HEK293T (cell line): ENCODE measurements at regions not wholly inside any gene's neighbourhood (a gene's known extent, or its start where the extent isn't known, plus 50 kb on each side); places are given as distances from the start of the nearest gene placed in this dataset.

ENCODE experiments used
- CTCF ChIA-PET: fragments of 350-600 bp; formaldehyde crosslinking; extraction: SDS; loops from one replicate; lab custom pipeline; 2021; ENCODE audit warnings: antibody characterized with exemption, inconsistent platforms; lab: Yijun Ruan, JAX
- POLR2A ChIA-PET: fragments of 350-600 bp; formaldehyde crosslinking; extraction: SDS; loops from one replicate; lab custom pipeline; 2020; ENCODE audit warnings: antibody characterized with exemption, inconsistent platforms; lab: Yijun Ruan, JAX
- DNase-seq: peaks from one replicate; pipeline ENCODE4 v3.0.0; 2012; ENCODE audit warnings: mixed read lengths; ENCODE audit errors: extremely low spot score
- ARNT ChIP-seq: fragments of 450-650 bp; IDR thresholded peaks from 2 replicates; pipeline ENCODE4 v1.6.1; 2017; ENCODE audit warnings: mild to moderate bottlenecking
- BHLHE40 ChIP-seq: fragments of 450-650 bp; IDR thresholded peaks from 2 replicates; pipeline ENCODE4 v1.6.1; 2016; ENCODE audit warnings: mild to moderate bottlenecking, moderate library complexity, borderline replicate concordance
- CTBP1 ChIP-seq: fragments of 450-650 bp; IDR thresholded peaks from 2 replicates; pipeline ENCODE4 v1.6.1; 2016; ENCODE audit warnings: borderline replicate concordance
- ELF4 ChIP-seq: fragments of 450-650 bp; IDR thresholded peaks from 2 replicates; pipeline ENCODE4 v1.6.1; 2017; ENCODE audit warnings: antibody characterized with exemption
- FOXA1 ChIP-seq: fragments of 450-650 bp; IDR thresholded peaks from 2 replicates; pipeline ENCODE4 v1.6.1; 2016; ENCODE audit warnings: mild to moderate bottlenecking
- FOXK2 ChIP-seq: fragments of 450-650 bp; IDR thresholded peaks from 2 replicates; pipeline ENCODE4 v1.6.1; 2016; ENCODE audit warnings: mild to moderate bottlenecking
- FOXM1 ChIP-seq: fragments of 450-650 bp; IDR thresholded peaks from 2 replicates; pipeline ENCODE4 v1.6.1; 2017; ENCODE audit warnings: mild to moderate bottlenecking, borderline replicate concordance
- HDGF ChIP-seq: fragments of 450-650 bp; IDR thresholded peaks from 2 replicates; pipeline ENCODE4 v1.6.1; 2017; ENCODE audit warnings: antibody characterized with exemption, borderline replicate concordance
- L3MBTL2 ChIP-seq: fragments of 450-650 bp; conservative IDR thresholded peaks from 2 replicates; pipeline ENCODE4 v1.6.1; 2016; ENCODE audit warnings: mild to moderate bottlenecking
- LEF1 ChIP-seq: fragments of 450-650 bp; IDR thresholded peaks from 2 replicates; pipeline ENCODE4 v1.6.1; 2017; ENCODE audit warnings: mild to moderate bottlenecking, borderline replicate concordance
- NFRKB ChIP-seq: fragments of 450-650 bp; IDR thresholded peaks from 2 replicates; pipeline ENCODE4 v1.6.1; 2016; ENCODE audit warnings: mild to moderate bottlenecking, moderate library complexity
- SP1 ChIP-seq: fragments of 450-650 bp; IDR thresholded peaks from 2 replicates; pipeline ENCODE4 v1.6.1; 2017
- SUZ12 ChIP-seq: fragments of 450-650 bp; IDR thresholded peaks from 2 replicates; pipeline ENCODE4 v1.6.1; 2016; ENCODE audit warnings: mild to moderate bottlenecking
- TARDBP ChIP-seq: fragments of 450-650 bp; IDR thresholded peaks from 2 replicates; pipeline ENCODE4 v1.6.1; 2016
- ZNF384 ChIP-seq: fragments of 450-650 bp; IDR thresholded peaks from 2 replicates; pipeline ENCODE4 v1.6.1; 2016
- TF ChIP-seq, protein P1 (sequence below): fragments of 450-650 bp; IDR thresholded peaks from 2 replicates; pipeline ENCODE4 v1.6.1; 2016

- ChIA-PET POLR2A (no interaction called here), CTCF (no interaction called here)
- TF ChIP-seq FOXA1: no peak
- no peak for TF ChIP-seq FOXK2
- TF ChIP-seq SP1: no peak
- no peak for TF ChIP-seq HDGF
- no peak for TF ChIP-seq ELF4
- TF ChIP-seq CTBP1: no peak
- no peak for TF ChIP-seq SUZ12
- TF ChIP-seq, protein P1, sequence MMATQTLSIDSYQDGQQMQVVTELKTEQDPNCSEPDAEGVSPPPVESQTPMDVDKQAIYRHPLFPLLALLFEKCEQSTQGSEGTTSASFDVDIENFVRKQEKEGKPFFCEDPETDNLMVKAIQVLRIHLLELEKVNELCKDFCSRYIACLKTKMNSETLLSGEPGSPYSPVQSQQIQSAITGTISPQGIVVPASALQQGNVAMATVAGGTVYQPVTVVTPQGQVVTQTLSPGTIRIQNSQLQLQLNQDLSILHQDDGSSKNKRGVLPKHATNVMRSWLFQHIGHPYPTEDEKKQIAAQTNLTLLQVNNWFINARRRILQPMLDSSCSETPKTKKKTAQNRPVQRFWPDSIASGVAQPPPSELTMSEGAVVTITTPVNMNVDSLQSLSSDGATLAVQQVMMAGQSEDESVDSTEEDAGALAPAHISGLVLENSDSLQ: no peak
- no peak for TF ChIP-seq FOXM1
- TF ChIP-seq NFRKB: no peak
- no peak for TF ChIP-seq BHLHE40
- no peak for TF ChIP-seq ARNT
- no peak for TF ChIP-seq ZNF384
- no peak for TF ChIP-seq LEF1
- TF ChIP-seq TARDBP: no peak
- no peak for TF ChIP-seq L3MBTL2
- DNase-seq: no peak
Observed at GRCh38 chrX:44068043-44068442, 94.9 kb upstream of the NDP start.

GRCh38 chrX:44063606-44064005, 90.4 kb upstream of the NDP start:
- ChIA-PET CTCF (no interaction called here), POLR2A (no interaction called here)
- TF ChIP-seq ARNT (no peak), BHLHE40 (no peak), FOXA1 (no peak), SP1 (no peak), CTBP1 (no peak)
- no peak for DNase-seq

DNA sequence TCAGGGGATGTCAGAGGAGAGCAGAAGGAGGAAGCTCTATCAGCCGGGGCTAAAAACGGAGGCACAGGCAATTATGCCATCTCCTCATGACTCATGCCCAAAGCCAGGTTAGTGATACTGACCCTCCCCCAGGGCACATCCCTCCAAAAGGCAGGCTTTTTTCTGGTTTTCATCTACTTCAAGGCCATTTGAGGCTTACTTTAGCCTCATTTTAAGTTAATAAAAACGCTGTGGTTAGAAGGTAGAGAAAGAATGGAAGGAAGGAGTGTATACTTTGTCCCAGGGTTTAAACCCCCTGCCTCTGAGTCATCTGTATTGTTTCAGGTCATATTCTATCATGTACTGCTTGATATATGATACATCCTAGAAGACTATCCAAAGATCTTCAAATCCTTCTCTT, 89.7 kb upstream of the NDP start:
- ChIA-PET POLR2A (no interaction called here), CTCF (no interaction called here)
- no peak for DNase-seq
- TF ChIP-seq ARNT: no peak
- no peak for TF ChIP-seq L3MBTL2
- TF ChIP-seq SP1: no peak
- TF ChIP-seq ELF4: no peak
- TF ChIP-seq LEF1: no peak
- TF ChIP-seq SUZ12: no peak
- TF ChIP-seq, protein P1: no peak
- no peak for TF ChIP-seq FOXA1
- no peak for TF ChIP-seq TARDBP
- no peak for TF ChIP-seq NFRKB
- TF ChIP-seq CTBP1: no peak
- no peak for TF ChIP-seq FOXM1
- TF ChIP-seq ZNF384: no peak

- DNase-seq: no peak
- TF ChIP-seq SP1 (no peak), BHLHE40 (no peak), TARDBP (no peak), SUZ12 (no peak), ELF4 (no peak)
- CTCF ChIA-PET: no interaction called here
- POLR2A ChIA-PET: no interaction called here
Observed at GRCh38 chrX:44061968-44062614, 88.9 kb upstream of the NDP start.

DNA sequence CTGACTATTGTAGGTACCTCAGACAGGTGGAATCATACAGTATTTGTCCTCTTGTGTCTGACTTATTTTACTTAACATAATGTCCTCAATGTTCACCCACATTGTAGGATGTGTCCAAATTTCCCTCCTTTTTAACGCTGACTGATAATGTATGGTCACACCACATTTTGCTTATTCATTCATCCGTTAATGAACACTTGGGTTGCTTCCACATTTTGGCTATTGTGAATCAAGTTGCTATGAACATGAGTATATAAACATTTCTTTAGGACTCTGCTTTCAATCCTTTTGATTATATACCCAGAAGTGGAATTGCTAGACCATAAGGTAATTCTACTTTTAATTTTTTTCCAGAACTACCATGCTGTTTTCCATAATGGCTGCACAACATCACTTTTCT, 87.0 kb upstream of the NDP start:
- no peak for TF ChIP-seq SP1
- TF ChIP-seq HDGF: no peak
- TF ChIP-seq BHLHE40: no peak
- TF ChIP-seq SUZ12: no peak
- TF ChIP-seq ARNT: no peak
- no peak for TF ChIP-seq FOXK2
- no peak for TF ChIP-seq ELF4
- TF ChIP-seq, protein P1: no peak
- no peak for TF ChIP-seq FOXM1
- ChIA-PET CTCF (no interaction called here), POLR2A (no interaction called here)
- DNase-seq: no peak

GRCh38 chrX:44058339-44058738, 85.1 kb upstream of the NDP start:
- no peak for TF ChIP-seq SP1
- no peak for TF ChIP-seq HDGF
- no peak for TF ChIP-seq BHLHE40
- no peak for TF ChIP-seq SUZ12
- no peak for TF ChIP-seq CTBP1
- TF ChIP-seq, protein P1: no peak
- TF ChIP-seq ARNT: no peak
- ChIA-PET POLR2A (no interaction called here), CTCF (no interaction called here)
- DNase-seq: no peak
